Ectodermal cell (in vitro differentiated cells): ENCODE measurements at regions not wholly inside any gene's neighbourhood (a gene's known extent, or its start where the extent isn't known, plus 50 kb on each side); places are given as distances from the start of the nearest gene placed in this dataset.
"Not testable (repeated sequence)": the region's sequence is repeated elsewhere in the genome, so short reads cannot be mapped to it uniquely, and the experiment has no call there.

Experiments
- H3K27ac ChIP-seq: 2 replicates; pipeline ENCODE4 v1.7.0; 2013; ENCODE audit warnings: mild to moderate bottlenecking, low read depth, low read length; ENCODE audit not compliant: insufficient read depth, poor library complexity, severe bottlenecking
- H3K27me3 ChIP-seq: 2 replicates; pipeline ENCODE4 v1.7.0; 2013; ENCODE audit warnings: mild to moderate bottlenecking, low read length; ENCODE audit not compliant: insufficient read depth, control insufficient read depth, poor library complexity, severe bottlenecking
- H3K36me3 ChIP-seq: one replicate; pipeline ENCODE4 v1.7.0; 2013; ENCODE audit warnings: low read length; ENCODE audit not compliant: control insufficient read depth, insufficient read depth
- H3K4me1 ChIP-seq: one replicate; pipeline ENCODE4 v1.7.0; 2013; ENCODE audit warnings: low read length; ENCODE audit not compliant: control insufficient read depth, insufficient read depth
- H3K4me3 ChIP-seq: 2 replicates; pipeline ENCODE4 v1.7.0; 2013; ENCODE audit warnings: low read depth, low read length, control low read depth; ENCODE audit not compliant: insufficient read depth
- H3K9me3 ChIP-seq: 2 replicates; pipeline ENCODE4 v1.7.0; 2013; ENCODE audit warnings: mild to moderate bottlenecking, low read length, moderate library complexity; ENCODE audit not compliant: control insufficient read depth
- WGBS, 2 experiments: methylation state at CpG; one replicate each; pipeline ENCODE4 v1.1.7; 2013; ENCODE audit warnings: missing lambda C conversion rate in 2 of 2; 5-methylcytosine and 5-hydroxymethylcytosine counted together

DNA sequence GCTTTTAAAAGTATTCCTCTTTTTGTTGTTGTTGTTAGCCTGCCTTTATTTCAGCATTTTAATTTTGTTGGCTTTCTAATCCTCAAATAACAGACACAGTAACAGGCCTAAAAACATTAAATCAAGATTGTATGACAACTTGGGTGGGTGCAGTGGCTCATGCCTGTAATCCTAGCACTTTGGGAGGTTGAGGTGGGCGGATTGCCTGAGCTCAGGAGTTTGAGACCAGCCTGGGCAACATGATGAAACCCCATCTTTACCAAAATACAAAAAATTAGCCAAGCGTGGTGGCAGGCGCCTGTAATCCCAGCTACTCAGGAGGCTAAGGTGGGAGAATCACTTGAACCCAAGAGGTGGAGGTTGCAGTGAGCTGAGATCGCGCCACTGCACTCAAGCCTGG is 220.9 kb upstream of the PPP1R3A start:
- not testable (repeated sequence) for H3K27me3 ChIP-seq, H3K9me3 ChIP-seq, H3K27ac ChIP-seq, H3K4me1 ChIP-seq, H3K36me3 ChIP-seq, H3K4me3 ChIP-seq
- WGBS, 2 experiments: 92 to 94% methylated on average over 5 of the region's 5 CpGs

DNA sequence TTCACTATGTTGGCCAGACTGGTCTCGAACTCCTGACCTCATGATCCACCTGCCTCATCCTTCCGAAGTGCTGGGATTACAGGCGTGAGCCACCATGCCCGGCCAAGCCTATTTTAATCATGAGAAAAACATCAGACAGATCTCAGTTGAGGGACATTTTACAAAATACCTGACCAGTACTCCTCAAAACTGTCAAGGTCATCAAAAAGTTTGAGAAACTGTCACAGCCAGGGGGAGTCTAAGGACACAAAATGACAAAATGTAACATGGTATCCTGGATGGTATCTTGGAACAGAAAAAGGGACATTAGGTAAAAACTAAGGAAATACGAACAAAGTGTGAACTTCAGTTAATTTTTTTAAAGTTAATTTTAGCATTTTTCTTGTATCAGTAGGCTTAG is 219.8 kb upstream of the PPP1R3A start:
- no peaks in the 10 kb centered on the region for H3K27me3 ChIP-seq
- H3K27ac ChIP-seq: no peak overlapping the region
- WGBS, 2 experiments: 94 to 95% methylated on average over 5 of the region's 5 CpGs
- H3K4me1 ChIP-seq: no peaks in the 10 kb centered on the region
- H3K36me3 ChIP-seq: no peaks in the 10 kb centered on the region
- no peak overlapping the region for H3K4me3 ChIP-seq
- no peaks in the 10 kb centered on the region for H3K9me3 ChIP-seq

DNA sequence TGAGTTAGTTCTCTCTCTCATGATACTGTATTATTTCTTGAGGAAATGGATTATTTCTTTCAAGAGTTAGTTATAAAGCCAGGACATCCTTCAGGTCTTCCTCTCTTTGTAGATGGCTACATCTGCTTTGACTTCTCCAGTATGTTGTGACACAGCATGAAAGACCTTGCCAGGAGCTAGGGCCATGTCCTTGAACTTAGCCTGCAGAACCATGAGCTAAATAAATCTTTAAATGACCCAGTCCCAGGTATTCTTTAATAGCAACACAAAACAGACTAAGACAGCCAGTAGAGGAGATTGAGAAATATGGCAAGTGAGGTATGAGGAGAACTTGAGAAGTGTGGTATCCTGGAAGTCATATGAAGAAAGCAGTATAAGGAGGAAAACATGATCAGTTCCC is 214.9 kb upstream of the PPP1R3A start:
- H3K9me3 ChIP-seq: no peaks in the 10 kb centered on the region
- no peaks in the 10 kb centered on the region for H3K4me1 ChIP-seq
- H3K27ac ChIP-seq: no peak overlapping the region
- no peaks in the 10 kb centered on the region for H3K27me3 ChIP-seq
- no peaks in the 10 kb centered on the region for H3K36me3 ChIP-seq
- no peak overlapping the region for H3K4me3 ChIP-seq

DNA sequence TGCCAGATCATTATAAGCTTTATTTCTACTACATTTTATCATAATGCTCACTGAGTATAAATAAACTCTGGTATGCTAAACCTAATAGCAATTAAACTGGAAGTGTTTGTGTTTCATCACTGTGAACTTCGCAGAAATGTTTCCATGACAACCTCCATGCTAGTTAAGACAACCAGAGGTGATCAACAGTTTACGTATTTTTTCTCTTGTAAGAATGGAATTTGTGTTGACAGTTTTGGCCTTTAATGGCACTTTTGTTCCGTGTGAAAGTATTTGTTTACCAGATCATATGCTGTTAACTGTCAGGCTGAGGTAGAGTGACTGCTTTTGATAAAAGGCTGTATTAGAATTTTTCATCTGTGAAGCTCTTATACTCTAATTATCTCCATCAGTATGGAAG is 212.1 kb upstream of the PPP1R3A start:
- no peaks in the 10 kb centered on the region for H3K27me3 ChIP-seq
- no peaks in the 10 kb centered on the region for H3K4me1 ChIP-seq
- no peak overlapping the region for H3K4me3 ChIP-seq
- no peaks in the 10 kb centered on the region for H3K36me3 ChIP-seq
- WGBS, 2 experiments: 83 to 88% methylated on average over 3 of the region's 3 CpGs
- no peak overlapping the region for H3K27ac ChIP-seq
- no peaks in the 10 kb centered on the region for H3K9me3 ChIP-seq

DNA sequence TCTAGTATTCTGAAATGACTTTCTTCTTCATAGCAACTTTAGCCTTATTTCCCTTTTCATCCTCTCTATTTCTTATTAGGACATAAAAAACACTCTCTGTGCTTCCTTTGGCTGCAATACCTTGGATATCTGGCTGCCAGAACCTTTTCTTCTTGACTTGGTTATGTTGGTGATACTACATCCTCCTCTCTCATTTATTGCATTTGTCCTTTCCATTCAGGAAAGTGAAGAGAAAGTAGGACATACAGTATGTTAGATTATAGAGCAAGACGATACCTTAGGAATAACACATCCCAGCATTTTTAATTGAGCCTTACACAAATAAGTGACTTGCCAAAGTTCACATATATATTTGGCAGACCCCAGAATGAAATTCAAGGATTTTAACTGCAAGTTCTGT is 210.1 kb upstream of the PPP1R3A start:
- Histone ChIP-seq H3K4me1 (no peaks in the 10 kb centered on the region), H3K27ac (no peak overlapping the region), H3K9me3 (no peaks in the 10 kb centered on the region), H3K27me3 (no peaks in the 10 kb centered on the region), H3K36me3 (no peaks in the 10 kb centered on the region), H3K4me3 (no peak overlapping the region)
- WGBS, 2 experiments: 90 to 100% methylated on average over 1 of the region's 1 CpG

DNA sequence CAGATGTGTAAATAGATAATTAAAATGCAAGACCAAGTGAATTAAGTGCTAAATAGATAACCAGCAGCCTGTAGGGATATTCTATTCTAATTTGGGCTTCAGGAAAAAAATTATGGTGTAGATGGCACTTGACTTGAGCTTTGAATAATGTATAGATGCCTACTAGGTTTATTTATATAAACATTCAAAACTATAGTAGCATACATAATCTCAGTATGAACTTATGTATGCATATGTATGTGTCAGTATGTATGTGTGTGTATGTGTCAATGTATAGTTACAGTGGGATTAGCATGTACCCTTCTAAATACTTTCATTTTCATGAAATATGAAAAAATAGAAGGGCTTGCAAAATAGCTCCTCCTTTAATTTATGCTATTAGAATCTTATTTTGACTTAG is 207.3 kb upstream of the PPP1R3A start:
- no peak overlapping the region for H3K4me3 ChIP-seq
- H3K27me3 ChIP-seq: no peaks in the 10 kb centered on the region
- H3K36me3 ChIP-seq: no peaks in the 10 kb centered on the region
- no peak overlapping the region for H3K27ac ChIP-seq
- H3K4me1 ChIP-seq: no peaks in the 10 kb centered on the region
- no peaks in the 10 kb centered on the region for H3K9me3 ChIP-seq

DNA sequence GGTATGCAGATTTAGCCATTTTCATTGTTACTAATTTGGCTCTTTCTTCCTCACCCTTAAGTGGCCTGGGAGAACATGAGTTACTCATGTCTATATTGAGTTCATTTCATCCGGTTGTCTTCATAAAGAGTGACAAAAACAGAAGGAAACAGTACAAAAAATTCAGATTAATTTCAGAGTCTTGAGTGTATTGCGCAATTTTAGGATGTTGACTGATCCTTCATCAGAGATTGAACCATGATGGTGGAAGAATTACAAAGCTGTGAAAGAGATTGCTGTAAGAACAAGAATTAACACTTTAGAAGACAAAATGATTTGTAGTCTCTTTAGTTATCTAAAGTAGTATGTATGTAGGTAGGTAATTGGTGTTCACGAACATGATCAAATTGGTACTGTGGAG is 194.0 kb upstream of the PPP1R3A start:
- Histone ChIP-seq H3K27me3 (no peaks in the 10 kb centered on the region), H3K36me3 (no peaks in the 10 kb centered on the region), H3K27ac (no peak overlapping the region), H3K9me3 (no peaks in the 10 kb centered on the region), H3K4me1 (no peaks in the 10 kb centered on the region), H3K4me3 (no peak overlapping the region)
- WGBS, 2 experiments: 78 to 80% methylated on average over 3 of the region's 3 CpGs

DNA sequence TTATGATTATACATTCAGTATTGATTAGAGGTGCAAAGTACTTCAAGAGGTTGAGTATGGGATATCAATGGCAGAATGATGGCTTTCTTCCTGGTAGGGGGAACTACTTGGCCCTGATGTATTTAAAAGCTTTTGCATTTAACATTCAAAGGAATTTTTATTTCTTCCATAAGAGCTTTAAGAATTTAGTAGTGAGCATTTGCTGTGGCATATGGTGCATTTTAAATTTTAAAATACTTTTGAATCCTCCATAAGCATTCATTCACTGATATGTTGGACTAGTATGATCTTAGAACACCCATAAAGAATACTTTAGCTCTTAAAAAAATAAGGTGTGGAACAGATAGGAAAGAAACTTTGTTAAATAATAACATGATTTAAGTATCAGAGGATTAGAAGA is 191.9 kb upstream of the PPP1R3A start:
- H3K4me3 ChIP-seq: no peak overlapping the region
- H3K36me3 ChIP-seq: no peaks in the 10 kb centered on the region
- no peaks in the 10 kb centered on the region for H3K4me1 ChIP-seq
- H3K9me3 ChIP-seq: no peaks in the 10 kb centered on the region
- no peak overlapping the region for H3K27ac ChIP-seq
- H3K27me3 ChIP-seq: no peaks in the 10 kb centered on the region

DNA sequence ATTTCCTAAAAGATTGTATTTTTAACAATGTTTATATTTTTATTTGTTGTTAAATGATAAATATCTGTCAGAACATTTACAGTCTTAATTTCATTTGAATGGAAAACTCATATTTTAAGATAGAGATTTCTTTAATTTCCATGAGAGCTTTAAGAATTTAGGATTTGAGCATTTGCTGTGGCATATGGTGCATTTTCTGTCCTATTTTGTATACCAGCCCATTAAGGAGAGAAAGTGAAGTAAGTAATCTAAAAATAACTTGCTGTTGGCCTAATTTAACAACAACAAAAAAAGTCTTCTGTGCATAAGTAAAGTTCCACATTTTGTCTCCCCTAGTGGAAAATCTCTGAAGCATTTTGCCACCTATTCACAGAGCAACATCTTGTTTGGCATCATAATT is 190.9 kb upstream of the PPP1R3A start:
- no peaks in the 10 kb centered on the region for H3K36me3 ChIP-seq
- H3K4me1 ChIP-seq: no peaks in the 10 kb centered on the region
- no peak overlapping the region for H3K4me3 ChIP-seq
- no peak overlapping the region for H3K27ac ChIP-seq
- H3K9me3 ChIP-seq: no peaks in the 10 kb centered on the region
- H3K27me3 ChIP-seq: no peaks in the 10 kb centered on the region

DNA sequence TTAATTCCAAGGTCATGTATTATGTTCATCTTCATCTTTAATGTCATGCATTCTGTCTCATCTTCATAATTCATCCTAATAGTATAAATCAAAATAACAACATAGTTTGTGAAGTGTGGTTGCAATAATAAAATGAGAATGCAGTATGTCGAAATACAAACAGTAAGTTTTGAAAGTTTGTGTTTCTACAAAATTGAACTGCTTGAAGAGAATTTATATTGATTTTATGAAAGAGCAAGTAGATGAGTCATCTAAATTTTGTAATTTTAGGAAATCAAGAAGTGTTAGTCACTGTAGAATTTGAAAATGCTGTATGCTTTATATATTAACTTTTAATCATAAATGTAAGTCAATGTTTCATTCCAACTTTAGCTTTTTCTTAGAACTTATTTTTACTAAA is 190.5 kb upstream of the PPP1R3A start:
- WGBS, 2 experiments: 83 to 98% methylated on average over 1 of the region's 1 CpG
- H3K4me1 ChIP-seq: no peaks in the 10 kb centered on the region
- no peaks in the 10 kb centered on the region for H3K36me3 ChIP-seq
- H3K4me3 ChIP-seq: no peak overlapping the region
- H3K27me3 ChIP-seq: no peaks in the 10 kb centered on the region
- no peak overlapping the region for H3K27ac ChIP-seq
- no peaks in the 10 kb centered on the region for H3K9me3 ChIP-seq

DNA sequence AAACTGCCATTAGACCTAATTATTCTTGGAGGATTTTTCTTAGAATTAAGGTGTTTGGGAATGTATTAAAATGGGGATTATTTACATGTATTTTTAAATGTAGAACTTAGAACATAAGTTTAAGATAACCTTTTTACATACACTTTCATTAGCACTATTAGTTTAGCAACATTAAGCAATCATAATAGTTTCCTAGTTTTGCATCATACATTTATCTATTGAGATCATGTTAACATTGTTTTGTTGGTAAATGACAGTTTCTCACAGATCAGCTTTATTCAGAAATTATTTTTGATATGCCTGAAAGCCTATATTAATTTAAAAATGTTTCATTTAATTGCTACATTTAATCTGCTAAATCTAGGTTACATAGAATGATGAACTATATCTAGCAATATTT is 189.7 kb upstream of the PPP1R3A start:
- no peaks in the 10 kb centered on the region for H3K4me1 ChIP-seq

More for the DNA sequence above, 189.7 kb upstream of the PPP1R3A start:
- Histone ChIP-seq H3K36me3 (no peaks in the 10 kb centered on the region), H3K27me3 (no peaks in the 10 kb centered on the region), H3K27ac (no peak overlapping the region), H3K4me3 (no peak overlapping the region), H3K9me3 (no peaks in the 10 kb centered on the region)
